ACC112 (cell line): ENCODE measurements at regions not wholly inside any gene's neighbourhood (a gene's known extent, or its start where the extent isn't known, plus 50 kb on each side); places are given as distances from the start of the nearest gene placed in this dataset.
A peak's percentile ranks its signal among the peaks of the same experiment; 100 is the strongest.

Experiments used
- H2AFZ ChIP-seq: fragments of 200-600 bp; sonication (generic); one replicate; pipeline ENCODE4 v1.6.0; 2017; ENCODE audit warnings: antibody characterized with exemption, low read length; ENCODE audit not compliant: unreplicated experiment
- H3K27ac ChIP-seq: fragments of 200-600 bp; sonication (generic); 2 replicates; pipeline ENCODE4 v1.5.1; 2014; ENCODE audit warnings: low read depth, mild to moderate bottlenecking, antibody characterized with exemption, low read length, moderate library complexity
- H3K27me3 ChIP-seq: fragments of 200-600 bp; sonication (generic); 2 replicates; pipeline ENCODE4 v1.6.1; 2014; ENCODE audit warnings: mild to moderate bottlenecking, antibody characterized with exemption, low read length, moderate library complexity, mixed read lengths; ENCODE audit not compliant: insufficient read depth
- H3K36me3 ChIP-seq: fragments of 200-600 bp; sonication (generic); 2 replicates; pipeline ENCODE4 v1.6.1; 2016; ENCODE audit warnings: mild to moderate bottlenecking, antibody characterized with exemption, low read length, moderate library complexity, mixed read lengths; ENCODE audit not compliant: insufficient read depth
- H3K4me1 ChIP-seq: fragments of 200-600 bp; sonication (generic); one replicate; pipeline ENCODE4 v1.6.1; 2016; ENCODE audit warnings: low read length, mixed read lengths; ENCODE audit not compliant: insufficient read depth, unreplicated experiment, control insufficient read depth
- H3K4me3 ChIP-seq: fragments of 200-600 bp; sonication (generic); 2 replicates; pipeline ENCODE4 v1.5.1; 2014; ENCODE audit warnings: mild to moderate bottlenecking, low read depth, low read length
- H3K79me2 ChIP-seq: fragments of 200-600 bp; sonication (generic); one replicate; pipeline ENCODE4 v1.6.0; 2016; ENCODE audit warnings: low read length; ENCODE audit not compliant: control insufficient read depth, unreplicated experiment, insufficient read depth

DNA sequence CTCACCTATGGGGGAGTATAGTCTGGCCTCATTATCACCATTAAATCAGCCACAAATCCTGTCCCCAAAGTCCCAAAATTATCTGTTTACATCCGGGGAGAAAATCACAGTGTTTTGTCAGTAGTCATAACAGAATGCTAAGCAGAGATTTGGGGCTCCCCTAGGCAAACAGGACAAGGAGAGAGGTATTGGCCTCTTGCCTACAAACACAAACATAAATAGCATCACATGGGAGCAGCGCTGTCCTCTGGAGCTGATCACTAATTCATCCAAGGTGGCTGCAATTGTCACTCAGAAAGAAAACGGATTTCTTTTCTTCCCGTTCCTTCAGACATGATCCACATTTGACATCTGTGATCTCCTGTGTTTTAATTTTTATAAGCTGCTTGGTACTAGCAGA lies 1028.1 kb downstream of the NTRK3 start:
- Histone ChIP-seq H3K79me2 (no peaks in the 10 kb centered on the region), H3K4me3 (no peak overlapping the region), H3K36me3 (no peaks in the 10 kb centered on the region), H2AFZ (no peak overlapping the region), H3K27me3 (no peaks in the 10 kb centered on the region), H3K27ac (no peak overlapping the region), H3K4me1 (peaks cover 9% of the 10 kb centered on the region)

DNA sequence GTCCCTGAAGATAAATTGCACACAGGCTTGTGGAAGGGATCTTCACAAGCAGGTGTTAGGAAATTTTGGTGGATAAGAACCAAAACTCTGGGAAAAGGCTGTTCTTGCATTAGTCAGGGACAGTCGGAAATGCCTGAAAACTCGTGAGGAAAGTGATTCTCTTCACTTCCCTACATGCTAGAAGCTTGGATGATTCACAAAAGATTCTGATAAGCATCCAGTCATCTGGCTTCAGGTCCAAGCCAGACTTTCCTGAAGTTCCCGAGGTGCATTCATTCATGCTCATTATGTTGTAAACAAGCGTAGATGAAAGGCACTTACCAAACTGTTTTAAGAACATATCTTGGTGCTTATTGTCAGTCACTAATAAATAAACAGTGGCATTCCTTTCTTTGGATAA lies 1028.7 kb downstream of the NTRK3 start:
- Histone ChIP-seq H3K4me3 (no peak overlapping the region), H3K79me2 (no peaks in the 10 kb centered on the region), H3K27ac (no peak overlapping the region), H3K4me1 (peaks cover 9% of the 10 kb centered on the region), H2AFZ (no peak overlapping the region), H3K27me3 (no peaks in the 10 kb centered on the region), H3K36me3 (no peaks in the 10 kb centered on the region)

DNA sequence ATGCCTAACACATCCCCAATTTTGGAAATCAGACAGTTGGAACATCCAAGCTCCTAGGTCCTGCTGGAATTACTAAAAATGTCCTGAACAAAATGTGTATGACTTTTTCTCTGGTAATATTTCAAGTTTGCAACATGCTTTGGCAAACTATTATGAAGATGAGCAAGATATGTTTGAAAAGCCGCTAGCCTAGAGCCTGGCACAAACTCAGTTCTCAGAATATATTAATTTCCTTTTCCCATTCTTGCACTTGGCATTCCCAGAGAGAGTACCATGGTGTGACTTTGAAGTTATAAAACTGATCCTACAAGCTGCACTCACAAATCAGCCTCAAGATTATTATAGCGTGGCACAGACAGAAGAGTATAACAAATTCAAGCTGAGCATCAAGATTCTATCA lies 1031.1 kb downstream of the NTRK3 start:
- no peaks in the 10 kb centered on the region for H3K36me3 ChIP-seq
- no peak overlapping the region for H3K27ac ChIP-seq
- H2AFZ ChIP-seq, result no peak overlapping the region
- no peaks in the 10 kb centered on the region for H3K79me2 ChIP-seq
- no peaks in the 10 kb centered on the region for H3K27me3 ChIP-seq
- H3K4me1 ChIP-seq, result peaks cover 14% of the 10 kb centered on the region
- no peak overlapping the region for H3K4me3 ChIP-seq

DNA sequence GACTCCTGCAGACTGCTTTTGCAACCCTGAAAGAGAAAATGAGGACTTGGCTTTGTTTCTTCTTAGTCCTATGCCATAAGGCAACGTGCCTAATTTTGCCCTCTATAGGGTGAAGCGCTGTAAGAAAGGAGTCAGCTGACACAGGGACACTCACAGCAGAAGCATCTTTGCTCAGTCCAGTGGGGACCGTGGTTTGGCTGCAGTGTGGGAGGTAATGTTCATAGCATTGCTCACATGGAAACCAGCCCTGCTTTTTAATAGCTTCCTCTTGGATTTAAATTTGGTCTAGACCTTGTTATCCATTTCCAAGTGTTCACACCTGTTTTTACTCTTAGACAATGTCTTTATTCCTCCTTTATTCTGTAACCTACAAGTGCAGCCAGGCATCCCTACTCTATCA lies 1032.1 kb downstream of the NTRK3 start:
- Histone ChIP-seq H3K27me3 (no peaks in the 10 kb centered on the region), H3K4me1 (peaks cover 18% of the 10 kb centered on the region), H3K36me3 (no peaks in the 10 kb centered on the region), H3K27ac (no peak overlapping the region), H2AFZ (no peak overlapping the region), H3K79me2 (no peaks in the 10 kb centered on the region), H3K4me3 (no peak overlapping the region)

DNA sequence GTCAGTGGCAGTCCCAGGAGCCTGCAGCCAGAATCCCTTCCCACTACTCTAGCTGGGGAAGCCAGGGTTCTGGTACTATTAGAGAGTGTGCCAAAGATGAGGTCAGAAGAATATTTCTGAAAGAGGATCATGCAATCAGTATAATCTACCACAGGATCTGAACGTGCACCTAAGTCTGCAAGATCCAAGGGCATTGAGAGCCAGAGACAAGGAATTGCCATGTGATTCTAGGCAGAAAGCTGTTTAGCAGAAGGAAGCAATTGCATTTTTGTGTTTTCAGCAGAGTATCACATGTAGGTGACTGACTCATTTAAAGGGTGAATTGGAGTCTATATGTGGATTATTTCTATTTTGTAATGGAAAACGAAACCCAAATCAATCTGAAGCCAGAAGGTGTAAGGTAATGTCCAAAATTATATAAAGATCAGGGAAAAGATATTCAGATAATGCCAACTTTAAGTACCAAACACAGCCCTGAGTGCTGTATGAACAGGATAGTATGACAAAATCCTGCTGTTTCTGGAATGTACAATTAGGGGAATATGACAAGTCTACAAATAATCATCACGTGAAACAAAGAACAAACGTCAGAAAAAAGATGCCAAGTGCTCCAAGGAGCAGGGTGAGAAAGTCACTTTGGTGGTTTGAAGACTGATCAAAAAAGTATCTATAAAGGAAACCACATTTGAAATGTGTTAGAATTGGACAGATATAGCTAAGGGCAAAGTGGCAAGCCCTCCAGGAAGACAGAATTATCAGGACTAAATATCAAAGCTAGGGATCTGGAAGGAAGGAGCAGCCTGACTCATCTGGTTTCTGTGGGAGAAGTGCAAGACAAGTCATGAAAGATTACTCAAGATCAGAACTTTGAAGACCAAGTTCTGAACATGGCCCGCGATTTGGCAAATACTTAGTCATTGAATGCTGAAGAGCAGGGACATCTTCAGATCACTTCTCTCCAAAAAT lies 1036.6 kb downstream of the NTRK3 start:
- Histone ChIP-seq H3K4me1 (peaks cover 9% of the 10 kb centered on the region), H3K27ac (peak overlapping the region; percentile 54), H3K79me2 (no peaks in the 10 kb centered on the region), H2AFZ (no peak overlapping the region), H3K4me3 (no peak overlapping the region), H3K36me3 (no peaks in the 10 kb centered on the region), H3K27me3 (no peaks in the 10 kb centered on the region)

DNA sequence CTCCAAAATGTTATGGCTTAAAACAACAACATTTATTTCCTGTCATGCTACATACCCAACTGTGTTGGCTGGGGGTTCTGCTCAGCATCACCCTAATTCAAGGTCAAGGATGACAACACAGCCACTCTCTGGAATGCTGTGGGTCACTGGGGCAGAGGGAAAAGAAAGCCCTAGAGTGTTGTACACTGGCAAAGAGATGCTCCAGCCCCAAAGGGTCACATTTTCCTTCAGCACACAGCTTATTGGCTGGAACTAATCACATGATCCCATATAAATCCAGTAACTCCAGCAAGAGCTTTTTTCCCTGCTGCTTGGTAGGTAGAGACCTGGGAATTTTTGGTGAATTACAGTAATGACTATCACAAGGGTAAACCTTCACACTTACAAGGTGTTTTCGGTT lies 1041.4 kb downstream of the NTRK3 start:
- H3K4me3 ChIP-seq, result no peak overlapping the region
- no peak overlapping the region for H2AFZ ChIP-seq
- no peak overlapping the region for H3K27ac ChIP-seq

DNA sequence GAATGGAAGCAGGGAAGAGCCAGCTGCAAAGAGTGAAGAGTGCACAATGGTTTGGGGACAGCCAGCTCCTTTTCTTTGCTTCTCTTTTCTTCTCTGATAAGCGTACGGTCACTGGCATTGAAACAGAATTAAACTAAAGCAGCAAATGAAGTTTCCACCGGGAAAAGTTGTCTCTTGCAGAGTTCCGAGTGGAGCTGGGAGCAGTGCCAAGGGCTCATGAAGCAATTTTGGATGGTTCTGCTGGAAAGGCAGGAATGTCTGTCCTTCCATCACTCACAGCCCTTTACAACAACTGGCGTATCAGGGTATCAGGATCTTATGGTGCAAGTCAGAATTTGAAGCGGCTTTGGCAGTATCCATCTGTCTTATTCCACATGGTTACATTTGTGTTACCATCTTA lies 1042.9 kb downstream of the NTRK3 start:
- Histone ChIP-seq H3K4me3 (no peak overlapping the region), H3K79me2 (no peaks in the 10 kb centered on the region), H3K4me1 (no peaks in the 10 kb centered on the region), H2AFZ (no peak overlapping the region), H3K36me3 (no peaks in the 10 kb centered on the region), H3K27me3 (no peaks in the 10 kb centered on the region), H3K27ac (no peak overlapping the region)

More for the DNA sequence above, 1041.4 kb downstream of the NTRK3 start:
- H3K27me3 ChIP-seq, result no peaks in the 10 kb centered on the region
- H3K79me2 ChIP-seq, result no peaks in the 10 kb centered on the region
- no peaks in the 10 kb centered on the region for H3K36me3 ChIP-seq
- H3K4me1 ChIP-seq, result peaks cover 5% of the 10 kb centered on the region

DNA sequence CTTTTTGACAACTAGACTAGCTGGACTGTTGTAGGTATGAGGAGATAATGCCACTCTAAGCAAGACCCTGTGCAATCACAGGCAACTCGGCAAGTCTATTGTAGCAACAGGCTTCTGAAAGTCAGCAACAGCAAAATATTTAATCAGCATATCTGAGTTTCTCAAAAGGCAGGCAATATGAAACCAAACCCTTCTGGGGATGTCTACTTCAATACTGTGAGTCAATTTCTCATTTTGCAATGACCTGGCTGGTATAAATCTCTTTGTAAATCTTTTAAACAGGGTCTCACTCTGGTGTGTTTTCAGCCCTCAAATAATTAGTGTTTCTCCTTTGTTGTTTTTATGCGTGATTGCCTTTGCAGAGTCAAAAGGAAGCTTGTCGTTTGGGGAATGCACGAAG lies 1044.5 kb downstream of the NTRK3 start:
- Histone ChIP-seq H3K4me3 (no peak overlapping the region), H3K4me1 (peaks cover 10% of the 10 kb centered on the region), H3K36me3 (no peaks in the 10 kb centered on the region), H2AFZ (no peak overlapping the region), H3K27me3 (no peaks in the 10 kb centered on the region), H3K27ac (no peak overlapping the region), H3K79me2 (no peaks in the 10 kb centered on the region)

DNA sequence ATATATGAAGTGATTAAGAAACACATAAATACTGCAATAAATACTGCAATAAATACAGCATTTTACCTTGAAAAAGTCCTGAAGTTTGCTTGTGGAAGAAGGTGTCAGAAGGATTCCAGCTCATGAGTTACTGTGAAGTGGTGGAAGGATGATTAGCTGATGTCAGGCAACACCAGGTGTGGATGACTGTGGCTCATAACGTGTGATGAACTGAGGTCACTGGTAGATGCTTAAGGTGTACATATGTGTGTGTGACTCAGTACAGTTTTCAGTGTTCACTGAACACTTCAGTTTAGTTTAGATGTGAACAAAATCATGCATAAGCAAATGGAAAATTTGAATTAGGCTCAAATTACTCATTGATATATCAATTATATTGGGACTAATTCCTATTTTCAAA lies 1045.0 kb downstream of the NTRK3 start:
- Histone ChIP-seq H3K27ac (no peak overlapping the region), H3K4me3 (no peak overlapping the region), H3K27me3 (no peaks in the 10 kb centered on the region), H3K79me2 (no peaks in the 10 kb centered on the region), H3K4me1 (peaks cover 10% of the 10 kb centered on the region), H2AFZ (no peak overlapping the region), H3K36me3 (no peaks in the 10 kb centered on the region)

DNA sequence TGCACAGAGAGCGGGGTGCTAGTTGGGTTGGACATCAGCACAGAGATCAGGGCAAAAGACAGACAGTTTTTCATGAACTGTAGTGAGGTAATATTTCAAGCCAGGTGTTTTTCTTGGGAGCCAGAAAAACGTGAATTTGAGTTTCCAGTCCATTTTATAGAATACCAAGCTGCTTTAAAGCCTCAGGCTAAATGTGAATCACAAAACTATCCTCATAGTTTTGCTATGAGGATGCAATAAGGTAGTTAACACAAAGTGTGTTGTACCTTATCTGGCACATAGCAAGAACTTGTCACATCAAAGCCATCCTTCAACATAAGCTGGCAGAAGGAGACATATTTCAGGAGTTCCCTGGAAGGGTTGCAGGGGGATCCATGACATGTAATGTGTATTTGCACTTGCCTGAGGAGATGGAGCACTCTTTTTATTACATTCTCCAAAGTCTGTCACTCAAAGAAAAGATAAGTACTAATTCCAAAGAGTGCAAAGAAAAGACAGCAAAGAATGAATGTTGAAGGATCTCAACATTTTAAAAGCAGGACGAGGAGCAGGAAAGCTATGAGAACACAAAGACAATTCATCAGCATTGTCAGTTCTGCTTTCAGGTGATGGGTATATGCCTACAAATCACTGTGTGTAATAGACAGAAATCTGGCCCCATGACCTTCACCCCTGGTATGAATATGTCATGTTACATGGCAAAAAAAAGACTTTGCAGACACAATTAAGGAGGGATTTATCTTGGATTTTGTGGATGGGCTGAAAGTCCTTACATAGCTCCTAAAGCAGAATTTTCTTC lies 1046.4 kb downstream of the NTRK3 start:
- no peaks in the 10 kb centered on the region for H3K27me3 ChIP-seq
- H3K79me2 ChIP-seq, result no peaks in the 10 kb centered on the region
- no peaks in the 10 kb centered on the region for H3K36me3 ChIP-seq
- H3K4me1 ChIP-seq, result peaks cover 10% of the 10 kb centered on the region
- H3K4me3 ChIP-seq, result no peak overlapping the region
- no peak overlapping the region for H2AFZ ChIP-seq
- no peak overlapping the region for H3K27ac ChIP-seq
